ENCODE measurements at regions not wholly inside any gene's neighbourhood (a gene's known extent, or its start where the extent isn't known, plus 50 kb on each side); places are given as distances from the start of the nearest gene placed in this dataset.

- DNase-seq (ENCODE audit: low spot score): no peak
- TF ChIP-seq, protein P1, sequence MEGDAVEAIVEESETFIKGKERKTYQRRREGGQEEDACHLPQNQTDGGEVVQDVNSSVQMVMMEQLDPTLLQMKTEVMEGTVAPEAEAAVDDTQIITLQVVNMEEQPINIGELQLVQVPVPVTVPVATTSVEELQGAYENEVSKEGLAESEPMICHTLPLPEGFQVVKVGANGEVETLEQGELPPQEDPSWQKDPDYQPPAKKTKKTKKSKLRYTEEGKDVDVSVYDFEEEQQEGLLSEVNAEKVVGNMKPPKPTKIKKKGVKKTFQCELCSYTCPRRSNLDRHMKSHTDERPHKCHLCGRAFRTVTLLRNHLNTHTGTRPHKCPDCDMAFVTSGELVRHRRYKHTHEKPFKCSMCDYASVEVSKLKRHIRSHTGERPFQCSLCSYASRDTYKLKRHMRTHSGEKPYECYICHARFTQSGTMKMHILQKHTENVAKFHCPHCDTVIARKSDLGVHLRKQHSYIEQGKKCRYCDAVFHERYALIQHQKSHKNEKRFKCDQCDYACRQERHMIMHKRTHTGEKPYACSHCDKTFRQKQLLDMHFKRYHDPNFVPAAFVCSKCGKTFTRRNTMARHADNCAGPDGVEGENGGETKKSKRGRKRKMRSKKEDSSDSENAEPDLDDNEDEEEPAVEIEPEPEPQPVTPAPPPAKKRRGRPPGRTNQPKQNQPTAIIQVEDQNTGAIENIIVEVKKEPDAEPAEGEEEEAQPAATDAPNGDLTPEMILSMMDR (IDR thresholded peaks at IDR 0.05; ENCODE audit: extremely low read depth, missing control alignments): no peak
Measured at GRCh38 chr4:175412161-175412560, 399.9 kb downstream of the GPM6A start.

DNA sequence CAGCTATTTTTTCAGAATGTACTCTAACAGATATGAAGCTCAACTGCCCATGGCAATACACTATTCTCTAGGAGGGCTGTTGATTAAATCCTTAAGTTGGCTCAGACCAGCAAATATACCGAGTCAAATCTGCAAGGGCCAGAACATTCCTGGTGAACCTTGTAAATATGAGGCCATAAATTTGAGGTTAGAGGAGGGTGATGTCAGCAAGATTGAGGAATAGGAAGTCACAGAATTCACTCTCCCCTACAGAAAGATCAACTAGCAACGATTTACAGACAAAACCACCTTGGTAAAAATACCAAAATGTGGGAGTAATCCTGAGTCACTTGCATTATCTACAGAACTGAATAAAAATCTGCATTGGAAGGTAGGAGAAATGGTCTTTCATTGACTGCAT is 399.3 kb downstream of the GPM6A start:
- TF ChIP-seq, protein P1 (IDR thresholded peaks at IDR 0.05; ENCODE audit: extremely low read depth, missing control alignments): no peak
- DNase-seq (ENCODE audit: low spot score): no peak

DNA sequence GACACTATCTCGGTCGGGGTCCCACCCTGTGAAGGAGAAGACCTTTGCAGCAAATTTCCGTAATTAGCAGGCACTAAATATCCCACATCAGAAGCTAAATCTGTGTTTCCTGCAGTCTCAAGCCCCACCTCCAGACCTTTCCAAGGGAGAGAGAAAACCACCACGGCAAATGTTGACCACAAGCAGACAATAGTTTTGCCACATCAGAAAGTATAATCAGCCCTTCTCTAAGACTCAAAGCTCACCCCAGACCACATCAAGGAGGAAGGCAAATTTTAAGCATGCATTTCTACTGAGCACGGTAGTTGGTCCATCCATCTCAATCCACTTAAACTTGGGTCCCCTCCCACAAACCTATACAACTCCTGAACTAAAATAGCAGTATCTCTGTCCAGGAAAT is 398.5 kb downstream of the GPM6A start:
- TF ChIP-seq, protein P1 (IDR thresholded peaks at IDR 0.05; ENCODE audit: extremely low read depth, missing control alignments): no peak
- no peak for DNase-seq (ENCODE audit: low spot score)

GRCh38 chr4:175414602-175415001 is 397.5 kb downstream of the GPM6A start:
- DNase-seq (ENCODE audit: low spot score): no peak
- TF ChIP-seq, protein P1 (IDR thresholded peaks at IDR 0.05; ENCODE audit: extremely low read depth, missing control alignments): no peak

GRCh38 chr4:175418516-175418915 is 393.5 kb downstream of the GPM6A start:
- TF ChIP-seq, protein P1 (IDR thresholded peaks at IDR 0.05; ENCODE audit: extremely low read depth, missing control alignments): no peak
- DNase-seq (ENCODE audit: low spot score): no peak

DNA sequence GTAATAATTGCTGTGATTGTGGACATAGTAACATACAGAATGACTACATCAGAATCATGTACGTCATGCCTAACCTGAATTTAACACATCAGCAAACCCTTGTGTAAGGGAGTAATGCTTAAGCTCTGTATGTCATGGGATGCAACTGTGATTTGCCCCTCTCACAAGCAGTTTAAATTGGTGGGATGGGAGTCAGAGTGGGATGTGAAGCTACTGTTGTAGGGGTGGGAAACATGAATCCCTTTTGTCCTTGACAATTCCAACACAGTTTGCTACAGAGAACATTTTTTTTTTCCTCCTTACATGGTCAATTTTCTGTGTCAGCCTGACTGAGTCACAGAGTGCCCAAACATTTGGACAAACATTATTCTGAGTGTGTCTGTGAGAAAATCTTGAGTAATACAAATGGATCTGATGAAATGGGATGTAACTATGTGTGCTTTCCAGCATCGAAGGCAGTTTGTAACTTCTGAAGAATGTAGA is 392.8 kb downstream of the GPM6A start:
- TF ChIP-seq, protein P1 (IDR thresholded peaks at IDR 0.05; ENCODE audit: extremely low read depth, missing control alignments): no peak

GRCh38 chr4:175421506-175421905 is 390.6 kb downstream of the GPM6A start:
- TF ChIP-seq, protein P1 (IDR thresholded peaks at IDR 0.05; ENCODE audit: extremely low read depth, missing control alignments): no peak
- no peak for DNase-seq (ENCODE audit: low spot score)

More for the DNA sequence above, 392.8 kb downstream of the GPM6A start:
- DNase-seq (ENCODE audit: low spot score): no peak

All from GM20000 (cell line).